Tibial artery (tissue), 4 donors: ENCODE measurements at regions not wholly inside any gene's neighbourhood (a gene's known extent, or its start where the extent isn't known, plus 50 kb on each side); places are given as distances from the start of the nearest gene placed in this dataset.
"Not testable (repeated sequence)": the region's sequence is repeated elsewhere in the genome, so short reads cannot be mapped to it uniquely, and the experiment has no call there.

Experiments
- DNase-seq, 2 donors: peaks; one replicate each; pipeline ENCODE4 v3.0.0-alpha.2; 2019
- H3K27ac ChIP-seq, 2 donors: fragments of 200-600 bp; sonication (generic) in 1 of 2; 1 replicate in 1 of 2; 2 replicates in 1 of 2; pipeline ENCODE4 v1.5.1; 2018 to 2019; ENCODE audit warnings: mild to moderate bottlenecking in 1 of 2
- H3K27me3 ChIP-seq, 2 donors: fragments of 200-600 bp; sonication (generic) in 1 of 2; one replicate each; pipeline versions ENCODE4 v1.5.1 to v1.6.0; 2016 to 2019
- H3K36me3 ChIP-seq, 3 donors: fragments of 200-600 bp; sonication (generic) in 2 of 3; one replicate each; pipeline ENCODE4 v1.5.1; 2016 to 2019; ENCODE audit warnings: mild to moderate bottlenecking in 2 of 3
- H3K4me1 ChIP-seq, 4 donors: fragments of 200-600 bp; sonication (generic) in 2 of 4; 1 replicate in 3 of 4; 2 replicates in 1 of 4; pipeline ENCODE4 v1.5.1; 2016 to 2019
- H3K4me3 ChIP-seq, 2 donors: fragments of 200-600 bp; sonication (generic) in 1 of 2; 1 replicate in 1 of 2; 2 replicates in 1 of 2; pipeline ENCODE4 v1.5.1; 2018 to 2019; ENCODE audit warnings: mild to moderate bottlenecking in 2 of 2
- H3K9me3 ChIP-seq, 3 donors: fragments of 200-600 bp; sonication (generic) in 1 of 3; one replicate each; pipeline ENCODE4 v1.5.1; 2016 to 2019
- intact Hi-C: fragments of 100-400 bp; cut with DNase I; formaldehyde crosslinking; loops from one replicate; pipeline ENCODE4 v1.15.0; 2023; ENCODE audit warnings: low total_unique reads
- TF ChIP-seq, protein P1 (sequence below), 2 experiments: fragments of 200-600 bp in 1 of 2; fragments of 450-650 bp in 1 of 2; IDR thresholded peaks; one replicate each; pipeline ENCODE4 v1.5.1; 2017 to 2019; ENCODE audit warnings: antibody characterized with exemption in 2 of 2, mild to moderate bottlenecking in 1 of 2, moderate library complexity in 1 of 2

DNA sequence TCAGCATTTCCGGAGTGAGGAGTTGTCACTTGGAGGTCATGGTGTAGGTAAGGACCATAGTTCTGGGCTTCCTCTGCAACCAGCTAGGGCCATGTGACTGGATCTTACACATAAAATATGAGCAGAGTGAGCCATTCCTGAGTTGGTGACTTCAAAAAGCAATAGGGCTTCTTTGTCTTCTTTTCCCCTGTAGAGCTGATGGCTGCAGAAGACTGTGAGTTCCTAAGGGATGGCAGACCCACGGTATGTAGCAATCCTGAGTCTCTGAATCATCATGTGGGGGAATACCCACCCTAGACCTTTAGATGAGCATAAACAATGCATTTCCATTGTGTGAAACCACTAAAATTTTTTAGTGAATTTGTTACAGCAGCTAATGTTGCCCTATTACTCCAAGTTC, 151.1 kb upstream of the TBX3 start:
- Histone ChIP-seq H3K4me1 (no peaks in the 10 kb centered on the region), H3K27ac (no peak overlapping the region), H3K4me3 (no peak overlapping the region), H3K9me3 (peaks cover 0 to 10% (median 4%) of the 10 kb centered on the region in 3 donors), H3K36me3 (no peaks in the 10 kb centered on the region), H3K27me3 (peaks cover 0 to 3% of the 10 kb centered on the region in 2 donors)
- intact Hi-C loops, result no loop called here
- no peak for DNase-seq
- TF ChIP-seq, protein P1, sequence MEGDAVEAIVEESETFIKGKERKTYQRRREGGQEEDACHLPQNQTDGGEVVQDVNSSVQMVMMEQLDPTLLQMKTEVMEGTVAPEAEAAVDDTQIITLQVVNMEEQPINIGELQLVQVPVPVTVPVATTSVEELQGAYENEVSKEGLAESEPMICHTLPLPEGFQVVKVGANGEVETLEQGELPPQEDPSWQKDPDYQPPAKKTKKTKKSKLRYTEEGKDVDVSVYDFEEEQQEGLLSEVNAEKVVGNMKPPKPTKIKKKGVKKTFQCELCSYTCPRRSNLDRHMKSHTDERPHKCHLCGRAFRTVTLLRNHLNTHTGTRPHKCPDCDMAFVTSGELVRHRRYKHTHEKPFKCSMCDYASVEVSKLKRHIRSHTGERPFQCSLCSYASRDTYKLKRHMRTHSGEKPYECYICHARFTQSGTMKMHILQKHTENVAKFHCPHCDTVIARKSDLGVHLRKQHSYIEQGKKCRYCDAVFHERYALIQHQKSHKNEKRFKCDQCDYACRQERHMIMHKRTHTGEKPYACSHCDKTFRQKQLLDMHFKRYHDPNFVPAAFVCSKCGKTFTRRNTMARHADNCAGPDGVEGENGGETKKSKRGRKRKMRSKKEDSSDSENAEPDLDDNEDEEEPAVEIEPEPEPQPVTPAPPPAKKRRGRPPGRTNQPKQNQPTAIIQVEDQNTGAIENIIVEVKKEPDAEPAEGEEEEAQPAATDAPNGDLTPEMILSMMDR (IDR thresholded peaks at IDR 0.05), result no peak

DNA sequence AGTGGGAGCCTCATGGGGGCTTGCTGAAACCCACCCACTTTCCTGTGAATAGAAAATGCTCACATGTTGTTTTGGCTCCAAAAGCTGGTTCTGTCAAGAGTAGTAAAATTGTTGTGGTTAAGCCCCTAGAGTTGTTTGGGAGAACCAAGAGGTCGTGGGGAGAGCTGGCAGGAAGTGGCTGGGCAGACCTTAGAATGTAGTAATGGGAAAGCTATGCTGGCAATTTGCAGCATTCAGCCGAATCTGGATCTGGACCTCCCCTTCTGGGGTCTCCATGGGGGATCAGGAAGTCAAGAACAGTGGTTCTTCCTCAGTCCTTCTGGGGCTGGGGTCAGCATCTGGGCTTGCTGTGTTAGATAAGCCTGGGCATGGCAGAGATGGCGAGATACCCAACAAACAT, 150.6 kb upstream of the TBX3 start:
- TF ChIP-seq, protein P1 (IDR thresholded peaks at IDR 0.05), result no peak
- Histone ChIP-seq H3K27me3 (peaks cover 0 to 3% of the 10 kb centered on the region in 2 donors), H3K27ac (no peak overlapping the region), H3K4me1 (no peaks in the 10 kb centered on the region), H3K9me3 (peaks cover 0 to 10% (median 4%) of the 10 kb centered on the region in 3 donors), H3K36me3 (no peaks in the 10 kb centered on the region), H3K4me3 (no peak overlapping the region)
- DNase-seq, result no peak
- intact Hi-C loops, result no loop called here

DNA sequence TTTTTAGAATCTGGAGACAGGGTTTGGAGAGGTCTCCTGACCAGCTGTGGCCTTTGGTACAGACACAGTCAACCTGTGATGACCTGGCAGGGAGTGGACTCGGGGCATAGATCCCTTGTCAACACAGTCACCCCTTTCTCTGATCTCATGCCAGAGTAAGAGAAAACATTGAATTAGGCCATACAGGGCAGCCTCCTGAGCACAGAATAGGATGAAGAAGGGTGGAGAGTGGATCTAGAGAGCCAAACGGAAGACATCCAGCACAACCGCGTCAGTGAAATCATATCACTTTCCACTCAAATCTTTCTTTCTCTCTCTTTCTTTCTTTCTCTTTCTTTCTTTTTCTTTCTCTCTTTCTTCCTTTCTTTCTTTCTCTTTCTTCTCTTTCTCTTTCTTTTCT, 145.9 kb upstream of the TBX3 start:
- no peak for DNase-seq
- Histone ChIP-seq H3K4me1 (no peaks in the 10 kb centered on the region), H3K27ac (no peak overlapping the region), H3K36me3 (no peaks in the 10 kb centered on the region), H3K27me3 (peaks cover 0 to 3% of the 10 kb centered on the region in 2 donors), H3K4me3 (no peak overlapping the region), H3K9me3 (no peaks in the 10 kb centered on the region)
- intact Hi-C loops, result no loop called here
- TF ChIP-seq, protein P1 (IDR thresholded peaks at IDR 0.05), result no peak

DNA sequence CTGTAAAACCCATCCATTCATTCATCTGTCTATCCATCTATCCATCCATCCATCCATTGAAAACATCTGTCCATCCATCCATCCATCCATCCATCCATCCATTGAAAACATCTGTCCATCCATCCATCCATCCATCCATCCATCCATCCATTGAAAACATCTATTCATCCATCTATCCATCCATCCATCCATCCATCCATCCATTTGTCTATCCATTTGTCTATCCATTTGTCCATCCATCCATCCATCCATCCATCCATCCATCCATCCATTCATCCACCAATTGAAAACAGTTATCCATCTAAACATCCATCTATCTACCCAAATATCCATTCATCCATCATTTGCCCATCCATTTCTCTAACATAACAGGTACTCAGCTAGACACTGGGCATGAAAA, 145.3 kb upstream of the TBX3 start:
- H3K27ac ChIP-seq, intact Hi-C loops, DNase-seq: not testable (repeated sequence)

DNA sequence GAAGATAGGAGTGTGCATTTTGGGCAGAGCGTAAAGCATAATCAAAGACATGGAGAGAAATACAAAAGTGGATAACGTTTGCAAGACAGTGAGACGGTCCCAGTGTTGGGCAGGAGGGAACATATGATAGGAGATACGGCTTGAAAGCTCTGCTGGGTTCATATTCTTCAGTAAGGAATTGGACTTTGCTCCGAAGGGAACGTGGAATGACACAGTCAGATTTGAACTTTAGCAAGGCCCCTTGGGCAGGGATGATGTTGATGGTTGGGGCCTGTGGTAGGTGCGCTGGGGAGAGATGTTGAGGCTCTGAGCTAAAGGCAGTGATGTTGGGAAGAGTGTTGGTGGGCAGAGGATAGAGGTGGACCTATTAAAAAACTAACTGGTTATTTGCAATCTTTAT, 143.5 kb upstream of the TBX3 start:
- H3K36me3 ChIP-seq, result no peaks in the 10 kb centered on the region
- peaks cover 0 to 3% of the 10 kb centered on the region in 2 donors for H3K27me3 ChIP-seq
- no peaks in the 10 kb centered on the region for H3K4me1 ChIP-seq
- no peak for DNase-seq
- intact Hi-C loops, result no loop called here
- no peak overlapping the region for H3K27ac ChIP-seq
- no peaks in the 10 kb centered on the region for H3K9me3 ChIP-seq
- no peak overlapping the region for H3K4me3 ChIP-seq
- TF ChIP-seq, protein P1 (IDR thresholded peaks at IDR 0.05), result no peak

More for the DNA sequence above, 145.3 kb upstream of the TBX3 start:
- H3K4me3 ChIP-seq, H3K4me1 ChIP-seq, H3K27me3 ChIP-seq, H3K36me3 ChIP-seq, H3K9me3 ChIP-seq: not testable (repeated sequence)

DNA sequence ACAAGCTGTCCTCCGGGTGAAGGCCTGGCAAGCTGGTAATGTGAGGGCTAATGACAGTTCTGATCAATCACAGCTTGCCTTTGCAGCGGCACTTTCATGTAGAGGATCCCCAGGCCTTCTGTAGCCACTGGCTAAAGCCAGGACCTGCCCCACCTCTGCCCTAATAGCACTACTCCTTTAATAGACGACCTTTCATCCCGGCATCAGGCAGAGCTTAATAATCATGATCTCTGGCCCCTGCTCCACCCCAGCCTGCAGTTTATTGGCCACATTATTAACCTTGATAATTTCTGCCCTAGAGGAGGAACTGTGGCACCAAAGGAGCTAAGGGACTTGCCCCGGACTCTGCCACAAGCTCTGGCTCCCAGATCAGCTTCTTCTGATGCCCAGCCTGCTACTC, 142.3 kb upstream of the TBX3 start:
- intact Hi-C loops, result no loop called here
- no peaks in the 10 kb centered on the region for H3K36me3 ChIP-seq
- H3K9me3 ChIP-seq, result no peaks in the 10 kb centered on the region
- TF ChIP-seq, protein P1 (IDR thresholded peaks at IDR 0.05), result no peak
- no peaks in the 10 kb centered on the region for H3K4me1 ChIP-seq
- H3K27me3 ChIP-seq, result no peaks in the 10 kb centered on the region
- H3K4me3 ChIP-seq, result no peak overlapping the region
- no peak overlapping the region for H3K27ac ChIP-seq
- no peak for DNase-seq
